ENCODE measurements at regions not wholly inside any gene's neighbourhood (a gene's known extent, or its start where the extent isn't known, plus 50 kb on each side); places are given as distances from the start of the nearest gene placed in this dataset.

DNA sequence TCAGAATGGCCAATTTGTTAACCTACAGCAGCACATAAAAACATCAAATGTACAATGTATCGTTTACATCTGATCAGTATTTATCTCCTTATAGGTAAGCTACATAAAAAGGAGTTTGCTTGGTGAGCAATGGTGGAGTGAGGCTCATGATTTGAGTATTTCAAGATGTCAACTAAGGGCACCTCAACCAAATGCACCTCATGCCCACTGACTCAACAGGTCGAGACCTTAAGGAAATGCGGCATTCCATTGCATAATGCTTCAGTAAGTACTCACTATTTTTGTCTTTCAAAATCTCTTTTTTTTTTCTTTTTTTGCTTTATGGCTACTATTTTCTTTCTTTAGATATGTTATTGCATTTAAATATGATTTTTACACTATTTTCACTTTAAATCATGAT lies 181.0 kb upstream of the TLL1 start:
- H3K36me3 ChIP-seq (ENCODE audit: control insufficient read depth in 2 of 3, insufficient read depth in 3 of 3, low read length in 3 of 3) = no peaks in the 10 kb centered on the region
- H3K9me3 ChIP-seq (ENCODE audit: control insufficient read depth in 2 of 3, insufficient read depth in 1 of 3, low read length in 3 of 3) = no peaks in the 10 kb centered on the region
- no peak overlapping the region for H3K9ac ChIP-seq (ENCODE audit: low read length in 3 of 3)
- DNase-seq = no peak
- no peak overlapping the region for H3K4me3 ChIP-seq (ENCODE audit: low read length in 3 of 3)
- FAIRE-seq = no peak
- no peak overlapping the region for H3K27ac ChIP-seq (ENCODE audit: low read depth in 2 of 2, low read length in 2 of 2)
- TF ChIP-seq, protein P1, sequence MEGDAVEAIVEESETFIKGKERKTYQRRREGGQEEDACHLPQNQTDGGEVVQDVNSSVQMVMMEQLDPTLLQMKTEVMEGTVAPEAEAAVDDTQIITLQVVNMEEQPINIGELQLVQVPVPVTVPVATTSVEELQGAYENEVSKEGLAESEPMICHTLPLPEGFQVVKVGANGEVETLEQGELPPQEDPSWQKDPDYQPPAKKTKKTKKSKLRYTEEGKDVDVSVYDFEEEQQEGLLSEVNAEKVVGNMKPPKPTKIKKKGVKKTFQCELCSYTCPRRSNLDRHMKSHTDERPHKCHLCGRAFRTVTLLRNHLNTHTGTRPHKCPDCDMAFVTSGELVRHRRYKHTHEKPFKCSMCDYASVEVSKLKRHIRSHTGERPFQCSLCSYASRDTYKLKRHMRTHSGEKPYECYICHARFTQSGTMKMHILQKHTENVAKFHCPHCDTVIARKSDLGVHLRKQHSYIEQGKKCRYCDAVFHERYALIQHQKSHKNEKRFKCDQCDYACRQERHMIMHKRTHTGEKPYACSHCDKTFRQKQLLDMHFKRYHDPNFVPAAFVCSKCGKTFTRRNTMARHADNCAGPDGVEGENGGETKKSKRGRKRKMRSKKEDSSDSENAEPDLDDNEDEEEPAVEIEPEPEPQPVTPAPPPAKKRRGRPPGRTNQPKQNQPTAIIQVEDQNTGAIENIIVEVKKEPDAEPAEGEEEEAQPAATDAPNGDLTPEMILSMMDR (IDR thresholded peaks at IDR 0.05; ENCODE audit: borderline replicate concordance, extremely low read depth, insufficient read depth) = no peak
- H3K4me1 ChIP-seq (ENCODE audit: control insufficient read depth in 2 of 3, insufficient read depth in 2 of 3, low read depth in 1 of 3, low read length in 3 of 3) = no peaks in the 10 kb centered on the region
- intact Hi-C loops (cut with DNase I) = no loop called here
- H3K27me3 ChIP-seq (ENCODE audit: control insufficient read depth, insufficient read depth, low read length) = no peaks in the 10 kb centered on the region

DNA sequence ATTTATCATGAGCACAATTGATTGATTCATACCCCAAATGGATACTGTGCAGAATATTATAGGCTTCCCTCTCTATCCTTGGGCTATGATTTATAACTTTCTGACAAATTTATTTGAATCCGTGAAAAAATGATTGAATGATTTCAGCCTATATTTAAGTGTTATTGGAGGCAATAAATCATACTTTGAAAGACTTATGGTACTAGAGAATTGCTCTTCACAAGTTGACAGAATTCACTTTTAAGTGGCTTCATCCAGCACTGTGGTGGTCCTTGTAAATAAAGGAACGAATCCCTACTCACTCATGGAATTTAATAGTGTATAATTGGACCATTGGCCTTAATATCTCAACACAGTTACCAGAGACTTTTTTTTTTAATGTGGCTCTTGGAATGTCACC lies 174.8 kb upstream of the TLL1 start:
- TF ChIP-seq, protein P1 (IDR thresholded peaks at IDR 0.05; ENCODE audit: borderline replicate concordance, extremely low read depth, insufficient read depth) = no peak
- Histone ChIP-seq H3K4me3 (ENCODE audit: low read length in 3 of 3) (no peak overlapping the region), H3K9ac (ENCODE audit: low read length in 3 of 3) (no peak overlapping the region), H3K9me3 (ENCODE audit: control insufficient read depth in 2 of 3, insufficient read depth in 1 of 3, low read length in 3 of 3) (no peaks in the 10 kb centered on the region), H3K4me1 (ENCODE audit: control insufficient read depth in 2 of 3, insufficient read depth in 2 of 3, low read depth in 1 of 3, low read length in 3 of 3) (no peaks in the 10 kb centered on the region), H3K27me3 (ENCODE audit: control insufficient read depth, insufficient read depth, low read length) (no peaks in the 10 kb centered on the region), H3K27ac (ENCODE audit: low read depth in 2 of 2, low read length in 2 of 2) (no peak overlapping the region), H3K36me3 (ENCODE audit: control insufficient read depth in 2 of 3, insufficient read depth in 3 of 3, low read length in 3 of 3) (no peaks in the 10 kb centered on the region)
- no peak for DNase-seq
- no peak for FAIRE-seq
- intact Hi-C loops (cut with DNase I) = no loop called here

DNA sequence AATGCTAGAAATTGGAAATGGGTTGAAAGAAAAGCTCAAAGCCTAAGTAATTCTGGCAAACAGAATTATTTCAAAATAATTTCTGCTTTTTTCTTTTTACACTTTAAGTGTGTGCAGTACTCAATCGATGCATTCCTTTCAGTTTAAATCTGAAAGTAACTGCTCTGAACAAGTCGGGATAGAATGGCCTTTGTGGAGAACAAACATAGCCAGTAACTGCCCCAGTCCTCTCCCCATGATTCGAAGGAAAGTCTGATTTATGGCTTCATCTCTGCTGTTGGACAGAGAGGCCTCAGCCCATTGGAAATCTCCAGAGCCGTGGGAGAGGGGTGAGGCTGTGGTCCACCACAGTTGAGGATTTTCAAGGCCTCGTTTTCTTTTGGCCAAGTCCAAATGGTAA lies 174.0 kb upstream of the TLL1 start:
- Histone ChIP-seq H3K27me3 (ENCODE audit: control insufficient read depth, insufficient read depth, low read length) (no peaks in the 10 kb centered on the region), H3K9ac (ENCODE audit: low read length in 3 of 3) (no peak overlapping the region), H3K4me3 (ENCODE audit: low read length in 3 of 3) (no peak overlapping the region), H3K27ac (ENCODE audit: low read depth in 2 of 2, low read length in 2 of 2) (no peak overlapping the region), H3K36me3 (ENCODE audit: control insufficient read depth in 2 of 3, insufficient read depth in 3 of 3, low read length in 3 of 3) (no peaks in the 10 kb centered on the region), H3K9me3 (ENCODE audit: control insufficient read depth in 2 of 3, insufficient read depth in 1 of 3, low read length in 3 of 3) (no peaks in the 10 kb centered on the region), H3K4me1 (ENCODE audit: control insufficient read depth in 2 of 3, insufficient read depth in 2 of 3, low read depth in 1 of 3, low read length in 3 of 3) (no peaks in the 10 kb centered on the region)
- FAIRE-seq (no peak), DNase-seq (no peak)
- intact Hi-C loops (cut with DNase I) = no loop called here
- TF ChIP-seq, protein P1 (IDR thresholded peaks at IDR 0.05; ENCODE audit: borderline replicate concordance, extremely low read depth, insufficient read depth) = no peak

DNA sequence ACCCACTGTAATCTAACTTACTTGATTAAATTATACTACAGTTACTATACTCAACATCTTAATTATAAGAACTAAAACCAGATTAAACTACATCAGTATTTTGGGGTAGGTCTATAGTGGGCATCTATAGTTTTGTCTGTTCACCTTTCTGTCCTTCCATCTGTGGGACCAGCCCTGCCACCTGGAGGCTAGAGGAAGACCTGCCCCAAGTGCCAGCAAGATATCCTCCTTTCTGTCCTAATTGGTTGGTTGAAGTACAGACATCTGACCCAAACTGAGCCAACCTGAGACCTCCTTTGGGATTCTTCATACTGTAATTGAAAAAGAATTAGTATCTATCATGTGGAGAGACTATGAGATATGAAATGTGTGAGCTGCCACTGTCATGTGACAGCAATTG lies 172.2 kb upstream of the TLL1 start:
- TF ChIP-seq, protein P1 (IDR thresholded peaks at IDR 0.05; ENCODE audit: borderline replicate concordance, extremely low read depth, insufficient read depth) = no peak
- FAIRE-seq = no peak

More for the DNA sequence above, 172.2 kb upstream of the TLL1 start:
- no peak for DNase-seq
- Histone ChIP-seq H3K27me3 (ENCODE audit: control insufficient read depth, insufficient read depth, low read length) (no peaks in the 10 kb centered on the region), H3K36me3 (ENCODE audit: control insufficient read depth in 2 of 3, insufficient read depth in 3 of 3, low read length in 3 of 3) (no peaks in the 10 kb centered on the region), H3K9me3 (ENCODE audit: control insufficient read depth in 2 of 3, insufficient read depth in 1 of 3, low read length in 3 of 3) (no peaks in the 10 kb centered on the region), H3K9ac (ENCODE audit: low read length in 3 of 3) (no peak overlapping the region), H3K4me1 (ENCODE audit: control insufficient read depth in 2 of 3, insufficient read depth in 2 of 3, low read depth in 1 of 3, low read length in 3 of 3) (no peaks in the 10 kb centered on the region), H3K4me3 (ENCODE audit: low read length in 3 of 3) (no peak overlapping the region), H3K27ac (ENCODE audit: low read depth in 2 of 2, low read length in 2 of 2) (no peak overlapping the region)
- intact Hi-C loops (cut with DNase I) = no loop called here

Measured in kidney (tissue), 13 donors.